Peyer's patch (tissue), 4 donors: ENCODE measurements at regions not wholly inside any gene's neighbourhood (a gene's known extent, or its start where the extent isn't known, plus 50 kb on each side); places are given as distances from the start of the nearest gene placed in this dataset.

Experiments
- DNase-seq, 3 donors: peaks; one replicate each; pipeline ENCODE4 v3.0.0-alpha.2; 2017 to 2019
- H3K27ac ChIP-seq, 4 donors: fragments of 200-600 bp; sonication (generic); one replicate each; pipeline ENCODE4 v1.5.1; 2016 to 2019
- H3K27me3 ChIP-seq, 2 donors: fragments of 200-600 bp; sonication (generic); one replicate each; pipeline ENCODE4 v1.5.1; 2019
- H3K36me3 ChIP-seq, 3 donors: fragments of 200-600 bp; sonication (generic); one replicate each; pipeline ENCODE4 v1.5.1; 2016 to 2019
- H3K4me1 ChIP-seq, 4 donors: fragments of 200-600 bp; sonication (generic); one replicate each; pipeline ENCODE4 v1.5.1; 2016 to 2019
- H3K4me3 ChIP-seq, 4 donors: fragments of 200-600 bp; sonication (generic); 1 replicate in 3 of 4; 2 replicates in 1 of 4; pipeline ENCODE4 v1.5.1; 2016 to 2019; ENCODE audit warnings: mild to moderate bottlenecking in 1 of 4
- H3K9me3 ChIP-seq, 4 donors: fragments of 200-600 bp; sonication (generic); one replicate each; pipeline ENCODE4 v1.5.1; 2016 to 2019; ENCODE audit warnings: mild to moderate bottlenecking in 1 of 4
- CTCF ChIP-seq, 6 experiments: fragments of 450-650 bp in 4 of 6; fragments of 200-600 bp in 2 of 6; sonication (generic) in 1 of 6; IDR thresholded peaks; one replicate each; pipeline ENCODE4 v1.5.1; 2017 to 2019; ENCODE audit warnings: antibody characterized with exemption in 6 of 6, mild to moderate bottlenecking in 3 of 6, moderate library complexity in 1 of 6
- POLR2A ChIP-seq, 2 donors: fragments of 450-650 bp; IDR thresholded peaks; one replicate each; pipeline ENCODE4 v1.5.1; 2017; ENCODE audit warnings: antibody characterized with exemption in 2 of 2, mild to moderate bottlenecking in 2 of 2, moderate library complexity in 2 of 2

DNA sequence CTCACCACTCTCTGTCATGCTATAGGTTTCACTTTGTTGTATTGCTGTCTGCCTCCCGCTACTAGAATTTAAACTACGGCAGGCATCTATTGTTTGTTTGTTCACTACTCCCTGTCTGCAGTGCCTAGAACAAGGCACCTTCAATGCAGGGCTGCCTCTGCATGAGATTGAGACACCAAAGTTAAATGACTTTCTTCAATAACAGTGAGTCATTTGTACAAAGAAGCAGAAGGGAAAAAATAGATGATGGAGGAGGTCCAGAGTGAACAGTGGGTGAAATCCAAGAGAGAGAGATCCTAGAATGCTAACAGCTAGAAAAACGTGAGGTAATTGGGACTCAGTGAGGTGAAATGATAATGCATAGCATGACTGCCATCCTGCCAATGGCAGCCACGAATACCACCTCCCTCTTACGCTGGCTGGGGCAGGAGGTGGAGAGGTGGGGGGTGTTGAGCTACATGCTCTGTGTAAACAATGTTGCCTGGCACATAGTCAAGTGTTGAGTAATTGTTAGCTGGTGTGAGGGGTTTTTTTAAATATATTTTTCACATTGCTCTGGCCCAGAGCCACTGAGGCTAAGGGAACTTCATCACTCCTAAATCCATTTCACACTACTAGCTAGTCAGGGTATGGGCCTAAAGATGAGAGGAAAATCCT is 367.6 kb downstream of the RPS29 start:
- Histone ChIP-seq H3K4me1 (no peaks in the 10 kb centered on the region), H3K36me3 (no peaks in the 10 kb centered on the region), H3K27me3 (no peaks in the 10 kb centered on the region), H3K4me3 (no peak overlapping the region), H3K9me3 (no peaks in the 10 kb centered on the region), H3K27ac (no peak overlapping the region)
- no peak for DNase-seq
- TF ChIP-seq CTCF (IDR thresholded peaks at IDR 0.05) (no peak), POLR2A (IDR thresholded peaks at IDR 0.05) (no peak)

GRCh38 chr14:49212721-49213120 is 373.5 kb downstream of the RPS29 start:
- H3K4me3 ChIP-seq, result no peak overlapping the region
- no peaks in the 10 kb centered on the region for H3K4me1 ChIP-seq
- no peak for DNase-seq
- no peaks in the 10 kb centered on the region for H3K36me3 ChIP-seq
- H3K27me3 ChIP-seq, result no peaks in the 10 kb centered on the region
- no peak overlapping the region for H3K27ac ChIP-seq
- TF ChIP-seq CTCF (IDR thresholded peaks at IDR 0.05) (no peak), POLR2A (IDR thresholded peaks at IDR 0.05) (no peak)
- no peaks in the 10 kb centered on the region for H3K9me3 ChIP-seq

DNA sequence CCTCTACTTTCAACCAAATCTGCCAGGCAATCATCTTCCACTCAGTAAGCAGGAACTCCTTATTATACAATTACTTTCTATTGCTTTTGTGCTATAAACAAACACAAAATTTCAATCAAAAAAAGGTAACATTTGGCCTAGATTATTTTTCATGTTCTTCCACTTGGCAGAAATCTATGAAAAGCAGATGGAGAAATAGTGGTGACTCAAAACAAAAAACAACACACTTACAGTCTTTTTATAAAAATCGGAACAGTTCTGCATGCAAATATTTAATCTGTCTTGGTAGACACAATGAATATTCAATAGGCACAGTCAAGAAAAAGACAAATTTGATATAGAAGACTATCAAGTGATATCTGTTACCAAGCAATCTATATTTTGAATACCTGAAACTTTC is 376.8 kb downstream of the RPS29 start:
- Histone ChIP-seq H3K36me3 (no peaks in the 10 kb centered on the region), H3K27ac (no peak overlapping the region), H3K9me3 (no peaks in the 10 kb centered on the region), H3K4me3 (no peak overlapping the region), H3K27me3 (no peaks in the 10 kb centered on the region), H3K4me1 (no peaks in the 10 kb centered on the region)
- DNase-seq, result no peak
- no peak for TF ChIP-seq CTCF (IDR thresholded peaks at IDR 0.05)
- TF ChIP-seq POLR2A (IDR thresholded peaks at IDR 0.05), result no peak

- H3K27ac ChIP-seq, result no peak overlapping the region
- no peaks in the 10 kb centered on the region for H3K36me3 ChIP-seq
- no peaks in the 10 kb centered on the region for H3K27me3 ChIP-seq
- H3K9me3 ChIP-seq, result no peaks in the 10 kb centered on the region
- no peak for DNase-seq
- TF ChIP-seq POLR2A (IDR thresholded peaks at IDR 0.05) (no peak), CTCF (IDR thresholded peaks at IDR 0.05) (no peak)
- no peaks in the 10 kb centered on the region for H3K4me1 ChIP-seq
- no peak overlapping the region for H3K4me3 ChIP-seq
Measured at GRCh38 chr14:49206828-49207227, 379.4 kb downstream of the RPS29 start.

DNA sequence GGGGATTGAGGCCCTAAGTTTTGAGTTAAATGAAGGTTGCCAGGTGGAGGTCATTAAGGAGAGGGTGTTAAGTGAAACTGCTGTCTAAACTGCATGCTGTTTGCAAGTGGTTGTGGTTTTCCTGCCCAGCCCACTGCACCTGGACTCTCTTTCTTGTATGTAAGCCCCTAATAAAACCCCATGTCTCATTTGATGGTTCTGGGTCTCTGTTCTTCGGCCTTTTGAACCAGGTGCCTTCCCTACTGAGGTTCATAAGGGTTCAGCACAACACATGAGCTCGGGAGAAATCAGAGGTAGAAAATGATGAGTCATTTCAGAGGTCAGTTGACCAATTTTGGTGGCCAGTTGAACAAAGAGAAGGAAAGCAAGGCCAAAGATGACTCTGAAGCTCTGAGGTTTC is 382.5 kb downstream of the RPS29 start:
- Histone ChIP-seq H3K36me3 (no peaks in the 10 kb centered on the region), H3K4me1 (no peaks in the 10 kb centered on the region), H3K9me3 (no peaks in the 10 kb centered on the region), H3K27me3 (no peaks in the 10 kb centered on the region), H3K4me3 (no peak overlapping the region), H3K27ac (no peak overlapping the region)
- no peak for TF ChIP-seq POLR2A (IDR thresholded peaks at IDR 0.05)
- no peak for TF ChIP-seq CTCF (IDR thresholded peaks at IDR 0.05)
- no peak for DNase-seq

- TF ChIP-seq CTCF (IDR thresholded peaks at IDR 0.05), result no peak
- no peak for TF ChIP-seq POLR2A (IDR thresholded peaks at IDR 0.05)
- Histone ChIP-seq H3K36me3 (no peaks in the 10 kb centered on the region), H3K9me3 (no peaks in the 10 kb centered on the region), H3K27me3 (no peaks in the 10 kb centered on the region), H3K4me1 (no peaks in the 10 kb centered on the region), H3K4me3 (no peak overlapping the region), H3K27ac (no peak overlapping the region)
- DNase-seq, result no peak
Measured at GRCh38 chr14:49199159-49199558, 387.0 kb downstream of the RPS29 start.
